Esophagus squamous epithelium (tissue), 5 donors: ENCODE measurements at regions not wholly inside any gene's neighbourhood (a gene's known extent, or its start where the extent isn't known, plus 50 kb on each side); places are given as distances from the start of the nearest gene placed in this dataset.

ENCODE experiments used
- DNase-seq: peaks from one replicate; lab custom pipeline; 2025; lab: John Stamatoyannopoulos, UW
- H3K27ac ChIP-seq, 4 donors: fragments of 200-600 bp; sonication (generic); one replicate each; pipeline ENCODE4 v1.5.1; 2016 to 2019; ENCODE audit warnings: mild to moderate bottlenecking in 1 of 4
- H3K27me3 ChIP-seq, 4 donors: fragments of 200-600 bp; sonication (generic); 1 replicate in 3 of 4; 2 replicates in 1 of 4; pipeline versions ENCODE4 v1.5.1 to v1.6.0; 2017 to 2021; ENCODE audit warnings: antibody characterized with exemption in 1 of 4
- H3K36me3 ChIP-seq, 3 donors: fragments of 200-600 bp; sonication (generic); one replicate each; pipeline ENCODE4 v1.5.1; 2016 to 2019
- H3K4me1 ChIP-seq, 3 donors: fragments of 200-600 bp; sonication (generic); one replicate each; pipeline ENCODE4 v1.5.1; 2017 to 2019
- H3K4me3 ChIP-seq, 4 donors: fragments of 200-600 bp; sonication (generic); 1 replicate in 3 of 4; 2 replicates in 1 of 4; pipeline ENCODE4 v1.5.1; 2016 to 2019; ENCODE audit warnings: mild to moderate bottlenecking in 2 of 4, moderate library complexity in 1 of 4
- H3K9me3 ChIP-seq, 3 donors: fragments of 200-600 bp; sonication (generic); one replicate each; pipeline ENCODE4 v1.5.1; 2016 to 2019
- POLR2A ChIP-seq, 4 donors: fragments of 450-650 bp; IDR thresholded peaks; one replicate each; pipeline ENCODE4 v1.6.1; 2017; ENCODE audit warnings: antibody characterized with exemption in 4 of 4, mild to moderate bottlenecking in 4 of 4, moderate library complexity in 3 of 4
- WGBS, 2 donors: methylation state at CpG; one replicate each; pipeline ENCODE4 v1.1.5; 2018; 5-methylcytosine and 5-hydroxymethylcytosine counted together
- intact Hi-C: fragments of 100-400 bp; cut with DNase I; formaldehyde crosslinking; loops from one replicate; pipeline ENCODE4 v1.15.0; 2022
- TF ChIP-seq, protein P1 (sequence below), 6 experiments: fragments of 450-650 bp in 4 of 6; fragments of 200-600 bp in 2 of 6; sonication (generic) in 2 of 6; IDR thresholded peaks; one replicate each; pipeline ENCODE4 v1.5.1; 2016 to 2019; ENCODE audit warnings: antibody characterized with exemption in 6 of 6, mild to moderate bottlenecking in 4 of 6, moderate library complexity in 4 of 6
- donor health status: DM: yes; HTN: yes; CAD: no.

DNA sequence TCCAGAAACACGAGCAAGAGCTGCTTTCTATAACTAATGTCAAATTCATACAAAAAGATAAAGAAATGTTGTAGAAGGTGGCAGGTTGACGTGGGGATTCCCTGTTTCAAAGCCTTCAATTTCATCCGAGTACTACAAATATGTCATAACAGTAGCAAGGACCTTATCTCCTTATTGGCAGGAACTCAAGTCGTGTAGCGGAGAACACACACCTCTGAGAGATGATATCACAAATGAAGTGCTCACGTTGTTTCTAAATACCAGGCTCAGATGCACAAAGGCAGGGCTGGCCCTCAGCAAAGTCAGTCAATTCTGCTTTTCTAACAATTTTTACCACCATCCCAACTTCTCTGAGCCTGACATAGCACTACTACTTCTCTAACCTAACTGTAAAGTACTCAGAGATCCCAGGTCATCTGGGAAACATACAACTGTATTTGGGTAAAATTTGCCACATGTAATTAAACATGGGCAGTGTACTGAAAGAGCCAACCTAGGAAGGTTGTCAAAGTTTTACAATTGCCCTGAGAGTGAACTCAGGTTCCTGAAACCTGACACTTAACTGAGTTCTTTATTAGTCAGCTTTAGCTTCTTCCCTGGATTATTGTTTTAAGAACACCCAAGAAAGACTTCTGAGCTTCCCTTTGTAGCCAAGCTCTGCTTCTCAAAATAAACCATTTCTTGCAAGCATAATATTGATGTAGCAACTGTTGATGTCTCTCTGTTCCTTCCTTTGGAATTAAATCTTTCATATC lies 813.7 kb upstream of the ACVR2A start:
- Histone ChIP-seq H3K4me1 (peaks cover 0 to 29% (median 19%) of the 10 kb centered on the region in 3 donors), H3K27me3 (no peaks in the 10 kb centered on the region), H3K9me3 (no peaks in the 10 kb centered on the region), H3K27ac (peak overlapping the region in 2 of 4 donors; percentile 15 to 33), H3K4me3 (no peak overlapping the region), H3K36me3 (no peaks in the 10 kb centered on the region)
- intact Hi-C loops: no loop called here
- DNase-seq: no peak
- 54 to 80% methylated on average over 5 to 6 of the region's 6 CpGs for WGBS, 2 donors
- no peak for TF ChIP-seq POLR2A (IDR thresholded peaks at IDR 0.05)
- TF ChIP-seq, protein P1, sequence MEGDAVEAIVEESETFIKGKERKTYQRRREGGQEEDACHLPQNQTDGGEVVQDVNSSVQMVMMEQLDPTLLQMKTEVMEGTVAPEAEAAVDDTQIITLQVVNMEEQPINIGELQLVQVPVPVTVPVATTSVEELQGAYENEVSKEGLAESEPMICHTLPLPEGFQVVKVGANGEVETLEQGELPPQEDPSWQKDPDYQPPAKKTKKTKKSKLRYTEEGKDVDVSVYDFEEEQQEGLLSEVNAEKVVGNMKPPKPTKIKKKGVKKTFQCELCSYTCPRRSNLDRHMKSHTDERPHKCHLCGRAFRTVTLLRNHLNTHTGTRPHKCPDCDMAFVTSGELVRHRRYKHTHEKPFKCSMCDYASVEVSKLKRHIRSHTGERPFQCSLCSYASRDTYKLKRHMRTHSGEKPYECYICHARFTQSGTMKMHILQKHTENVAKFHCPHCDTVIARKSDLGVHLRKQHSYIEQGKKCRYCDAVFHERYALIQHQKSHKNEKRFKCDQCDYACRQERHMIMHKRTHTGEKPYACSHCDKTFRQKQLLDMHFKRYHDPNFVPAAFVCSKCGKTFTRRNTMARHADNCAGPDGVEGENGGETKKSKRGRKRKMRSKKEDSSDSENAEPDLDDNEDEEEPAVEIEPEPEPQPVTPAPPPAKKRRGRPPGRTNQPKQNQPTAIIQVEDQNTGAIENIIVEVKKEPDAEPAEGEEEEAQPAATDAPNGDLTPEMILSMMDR (IDR thresholded peaks at IDR 0.05): no peak

DNA sequence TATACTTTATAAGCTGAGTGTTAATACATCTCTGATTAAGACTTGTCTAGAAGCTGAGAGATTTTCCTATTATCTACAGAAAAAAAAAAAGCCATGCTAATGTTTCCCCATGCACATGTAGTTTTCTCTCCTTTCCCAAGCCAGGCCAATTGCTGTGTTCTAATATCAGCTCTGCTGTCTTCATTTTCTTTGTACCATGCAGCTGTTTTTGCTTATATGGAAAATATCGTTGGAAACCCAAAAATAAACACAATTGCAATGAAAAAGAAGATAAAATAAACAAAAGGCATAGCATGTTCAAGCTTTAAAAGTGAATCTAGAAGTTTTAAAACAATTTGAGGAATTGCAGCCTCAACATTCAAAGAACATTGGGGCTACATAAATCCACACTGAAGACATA lies 817.4 kb upstream of the ACVR2A start:
- intact Hi-C loops: no loop called here
- H3K27ac ChIP-seq: no peak overlapping the region
- no peak for DNase-seq

GRCh38 chr2:147026664-147027295 lies 818.0 kb upstream of the ACVR2A start:
- DNase-seq: no peak
- no peaks in the 10 kb centered on the region for H3K36me3 ChIP-seq
- H3K9me3 ChIP-seq: peaks cover 0 to 11% (median 8%) of the 10 kb centered on the region in 3 donors
- intact Hi-C loops: no loop called here
- TF ChIP-seq, protein P1 (IDR thresholded peaks at IDR 0.05): no peak
- no peak for TF ChIP-seq POLR2A (IDR thresholded peaks at IDR 0.05)
- no peak overlapping the region for H3K4me3 ChIP-seq
- WGBS, 2 donors: 50 to 57% methylated on average over 2 of the region's 2 CpGs
- peaks cover 0 to 38% (median 31%) of the 10 kb centered on the region in 3 donors for H3K4me1 ChIP-seq
- peak overlapping the region in 2 of 4 donors; percentile 19 to 32 for H3K27ac ChIP-seq
- H3K27me3 ChIP-seq: no peaks in the 10 kb centered on the region

More for the DNA sequence above, 817.4 kb upstream of the ACVR2A start:
- Histone ChIP-seq H3K4me1 (peaks cover 0 to 45% (median 31%) of the 10 kb centered on the region in 3 donors), H3K4me3 (no peak overlapping the region), H3K36me3 (no peaks in the 10 kb centered on the region), H3K27me3 (no peaks in the 10 kb centered on the region), H3K9me3 (peaks cover 0 to 9% (median 8%) of the 10 kb centered on the region in 3 donors)
- TF ChIP-seq, protein P1 (IDR thresholded peaks at IDR 0.05): no peak
- TF ChIP-seq POLR2A (IDR thresholded peaks at IDR 0.05): no peak
- WGBS, 2 donors: 42 to 58% methylated on average over 1 of the region's 1 CpG

DNA sequence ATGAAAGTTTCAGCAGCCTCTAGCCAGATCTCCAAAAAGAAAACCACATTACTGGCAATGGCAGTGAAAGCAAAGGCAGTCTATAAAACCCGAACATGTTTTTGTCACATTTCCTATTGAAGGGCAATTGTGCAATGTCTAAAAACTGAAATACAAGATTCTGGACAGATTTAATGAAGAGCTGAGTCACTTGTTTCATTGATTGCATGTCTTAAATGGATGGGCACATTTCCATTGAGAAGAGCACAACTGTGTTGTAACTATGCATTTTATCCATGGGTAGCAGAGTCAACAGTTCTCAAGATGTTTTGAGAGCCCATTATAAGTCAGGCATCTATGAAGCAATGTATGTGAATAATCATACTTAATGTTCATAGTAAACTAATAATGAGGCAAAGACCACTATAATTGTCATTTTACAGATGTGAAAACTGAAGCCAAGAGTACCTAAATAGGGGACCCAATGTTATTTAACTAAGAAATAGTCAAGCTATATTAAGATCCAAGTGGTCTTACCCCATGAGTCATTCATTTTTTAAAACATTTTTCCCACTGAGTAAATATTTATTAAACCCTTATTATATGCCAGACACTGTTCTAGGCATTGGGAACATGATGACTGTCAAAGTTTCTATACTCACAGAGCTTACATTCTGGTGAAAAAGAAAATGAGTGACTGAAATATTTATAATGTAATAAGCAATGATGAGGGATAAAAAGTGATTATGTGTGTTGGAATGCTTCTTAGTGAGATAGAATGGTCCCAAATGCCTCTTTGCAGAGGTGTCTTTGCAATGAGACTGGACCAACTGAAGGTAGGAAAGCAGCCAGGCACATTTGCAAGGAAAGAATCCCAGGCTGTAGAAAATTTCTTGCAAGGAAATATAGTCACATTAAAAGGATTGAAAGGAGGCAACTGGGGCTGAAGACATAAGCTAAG lies 818.9 kb upstream of the ACVR2A start:
- WGBS, 2 donors: 11 to 36% methylated on average over 1 of the region's 1 CpG

More for the DNA sequence above, 818.9 kb upstream of the ACVR2A start:
- Histone ChIP-seq H3K4me1 (peaks cover 0 to 29% (median 24%) of the 10 kb centered on the region in 3 donors), H3K27ac (peak overlapping the region in 3 of 4 donors; percentile 14 to 58 (median 16)), H3K9me3 (peaks cover 0 to 11% (median 8%) of the 10 kb centered on the region in 3 donors), H3K4me3 (no peak overlapping the region), H3K27me3 (no peaks in the 10 kb centered on the region), H3K36me3 (no peaks in the 10 kb centered on the region)
- intact Hi-C loops: no loop called here
- DNase-seq: no peak
- no peak for TF ChIP-seq POLR2A (IDR thresholded peaks at IDR 0.05)
- TF ChIP-seq, protein P1 (IDR thresholded peaks at IDR 0.05): no peak
